H1 (cell line): ENCODE measurements at regions not wholly inside any gene's neighbourhood (a gene's known extent, or its start where the extent isn't known, plus 50 kb on each side); places are given as distances from the start of the nearest gene placed in this dataset.

Source experiments
- CTCF ChIA-PET: fragments of 300-600 bp; sonication (Branson Sonifier 250); formaldehyde crosslinking; loops from one replicate; lab custom pipeline; 2021; ENCODE audit not compliant: partially characterized antibody; lab: Charles Lee
- POLR2A ChIA-PET: fragments of 300-600 bp; sonication (Branson Sonifier 250); formaldehyde crosslinking; loops from one replicate; lab custom pipeline; 2021; ENCODE audit warnings: inconsistent platforms; ENCODE audit not compliant: partially characterized antibody; lab: Charles Lee
- DNase-seq, 2 experiments: peaks; one replicate each; pipeline versions ENCODE4 v3.0.0 to v3.0.0-alpha.2; 2010 to 2022; ENCODE audit warnings: low spot score in 2 of 2, low read depth in 1 of 2, mixed read lengths in 1 of 2
- FAIRE-seq: peaks from 2 replicates; lab custom pipeline; 2011; peaks lifted over from hg19 to GRCh38; lab: Jason Lieb, UNC
- H2AFZ ChIP-seq: 2 replicates; pipeline ENCODE4 v1.8.1; 2012; ENCODE audit warnings: low read length, inconsistent platforms
- H2AK5ac ChIP-seq: 2 replicates; pipeline ENCODE4 v1.6.1; 2013; ENCODE audit warnings: low read depth, low read length
- H2BK120ac ChIP-seq: replicated peaks from 2 replicates; pipeline ENCODE3; 2013; ENCODE audit warnings: low read depth, low read length, inconsistent platforms
- H2BK12ac ChIP-seq: 2 replicates; pipeline ENCODE4 v1.6.1; 2013; ENCODE audit warnings: low read depth, low read length
- H2BK15ac ChIP-seq: 2 replicates; pipeline ENCODE4 v1.6.1; 2013; ENCODE audit warnings: low read length
- H2BK20ac ChIP-seq: 2 replicates; pipeline ENCODE4 v1.6.1; 2013; ENCODE audit warnings: low read length
- H2BK5ac ChIP-seq: 2 replicates; pipeline ENCODE4 v1.6.1; 2013; ENCODE audit warnings: low read depth, low read length
- H3K14ac ChIP-seq: 2 replicates; pipeline ENCODE4 v1.6.1; 2013; ENCODE audit warnings: inconsistent platforms; ENCODE audit not compliant: insufficient read length
- H3K18ac ChIP-seq: 2 replicates; pipeline ENCODE4 v1.6.1; 2013; ENCODE audit warnings: low read length; ENCODE audit errors: extremely low read depth
- H3K23ac ChIP-seq: 2 replicates; pipeline ENCODE4 v1.6.1; 2013; ENCODE audit warnings: inconsistent platforms; ENCODE audit not compliant: insufficient read length
- H3K23me2 ChIP-seq: 2 replicates; pipeline ENCODE4 v1.6.1; 2013; ENCODE audit warnings: low read depth, low read length
- H3K27ac ChIP-seq: 2 replicates; pipeline ENCODE4 v1.6.1; 2011; ENCODE audit warnings: low read depth, low read length, inconsistent platforms
- H3K27me3 ChIP-seq, 4 experiments: replicated peaks in 1 of 4; 1 replicate in 1 of 4; 2 replicates in 3 of 4; pipeline versions ENCODE4 v1.6.1 to v1.8.1; 2011 to 2013; ENCODE audit warnings: low read length in 3 of 4, mild to moderate bottlenecking in 3 of 4, inconsistent platforms in 2 of 4, mixed read lengths in 2 of 4, moderate library complexity in 1 of 4; ENCODE audit not compliant: control insufficient read depth in 3 of 4, insufficient read depth in 3 of 4; ENCODE audit errors: extremely low read depth in 1 of 4
- H3K36me3 ChIP-seq, 4 experiments: 2 replicates each; pipeline versions ENCODE4 v1.6.1 to v1.8.1; 2011 to 2013; ENCODE audit warnings: mild to moderate bottlenecking in 4 of 4, low read length in 3 of 4, moderate library complexity in 2 of 4, control low read depth in 1 of 4, inconsistent platforms in 1 of 4; ENCODE audit not compliant: insufficient read depth in 4 of 4, control insufficient read depth in 2 of 4
- H3K4ac ChIP-seq: replicated peaks from 2 replicates; pipeline ENCODE3; 2013; ENCODE audit warnings: low read length, low read depth, mixed read lengths, inconsistent platforms; ENCODE audit not compliant: insufficient read length
- H3K4me1 ChIP-seq, 4 experiments: replicated peaks in 1 of 4; 1 replicate in 1 of 4; 2 replicates in 3 of 4; pipeline versions ENCODE4 v1.6.1 to v1.8.1; 2011 to 2013; ENCODE audit warnings: low read length in 3 of 4, inconsistent platforms in 2 of 4, mixed read lengths in 1 of 4; ENCODE audit not compliant: insufficient read depth in 4 of 4, control insufficient read depth in 3 of 4
- H3K4me2 ChIP-seq, 2 experiments: 2 replicates each; pipeline versions ENCODE4 v1.6.1 to v1.8.1; 2011 to 2013; ENCODE audit warnings: low read depth in 2 of 2, low read length in 2 of 2, control low read depth in 1 of 2, inconsistent platforms in 1 of 2, mild to moderate bottlenecking in 1 of 2; ENCODE audit not compliant: insufficient read depth in 1 of 2
- H3K4me3 ChIP-seq, 4 experiments: fragments of 200-600, 300-600 bp in 1 of 4; sonication (generic), shearing (Covaris generic), sonication (Bioruptor Twin) in 1 of 4; 2 replicates each; pipeline versions ENCODE4 v1.5.1 to v1.8.1; 2011 to 2016; ENCODE audit warnings: low read length in 4 of 4, low read depth in 3 of 4, control low read depth in 2 of 4, inconsistent platforms in 2 of 4, mild to moderate bottlenecking in 2 of 4, mixed read lengths in 1 of 4, moderate library complexity in 1 of 4; ENCODE audit not compliant: insufficient read depth in 2 of 4; ENCODE audit errors: extremely low read depth in 1 of 4
- H3K56ac ChIP-seq: replicated peaks from 2 replicates; pipeline ENCODE3; 2013; ENCODE audit warnings: low read depth, mild to moderate bottlenecking, mixed read lengths, low read length, inconsistent platforms; ENCODE audit not compliant: insufficient read length
- H3K79me1 ChIP-seq: 2 replicates; pipeline ENCODE4 v1.6.1; 2013; ENCODE audit warnings: low read depth, low read length, control low read depth
- H3K79me2 ChIP-seq, 2 experiments: 2 replicates each; pipeline versions ENCODE4 v1.6.1 to v1.8.1; 2012 to 2013; ENCODE audit warnings: low read length in 2 of 2, mild to moderate bottlenecking in 2 of 2, inconsistent platforms in 1 of 2; ENCODE audit not compliant: insufficient read depth in 2 of 2, control insufficient read depth in 1 of 2
- H3K9ac ChIP-seq, 4 experiments: replicated peaks in 1 of 4; 1 replicate in 1 of 4; 2 replicates in 3 of 4; pipeline versions ENCODE4 v1.6.1 to v1.8.1; 2011 to 2013; ENCODE audit warnings: low read depth in 3 of 4, low read length in 3 of 4, control low read depth in 2 of 4, mild to moderate bottlenecking in 2 of 4, moderate library complexity in 2 of 4, inconsistent platforms in 1 of 4; ENCODE audit errors: extremely low read depth in 1 of 4
- H3K9me3 ChIP-seq, 2 experiments: 2 replicates each; pipeline versions ENCODE4 v1.6.1 to v1.8.1; 2012 to 2013; ENCODE audit warnings: mild to moderate bottlenecking in 2 of 2, moderate library complexity in 2 of 2, control low read depth in 1 of 2, inconsistent platforms in 1 of 2, low read depth in 1 of 2, low read length in 1 of 2, mixed read lengths in 1 of 2; ENCODE audit not compliant: insufficient read depth in 2 of 2
- H4K20me1 ChIP-seq, 2 experiments: replicated peaks in 1 of 2; 2 replicates each; pipeline versions ENCODE3 to v1.8.1; 2011 to 2013; ENCODE audit warnings: inconsistent platforms in 2 of 2, low read length in 2 of 2, mild to moderate bottlenecking in 1 of 2; ENCODE audit not compliant: insufficient read depth in 2 of 2, control insufficient read depth in 1 of 2
- H4K5ac ChIP-seq: 2 replicates; pipeline ENCODE4 v1.6.1; 2013; ENCODE audit warnings: low read length, low read depth, mixed read lengths, inconsistent platforms; ENCODE audit not compliant: insufficient read length
- H4K8ac ChIP-seq: 2 replicates; pipeline ENCODE4 v1.8.0; 2013; ENCODE audit warnings: mild to moderate bottlenecking, moderate library complexity, low read length, inconsistent platforms; ENCODE audit not compliant: insufficient read depth; ENCODE audit errors: extremely low read depth
- H4K91ac ChIP-seq: replicated peaks from 2 replicates; pipeline ENCODE3; 2013; ENCODE audit warnings: low read length, mixed read lengths, inconsistent platforms; ENCODE audit not compliant: insufficient read length
- SAP30 ChIP-seq: fragments of 300-600 bp; sonication (generic); IDR thresholded peaks from 2 replicates; pipeline ENCODE4 v1.7.1; 2012; ENCODE audit warnings: low read length, moderate library complexity, mild to moderate bottlenecking, inconsistent platforms; ENCODE audit not compliant: insufficient read depth, insufficient replicate concordance
- TF ChIP-seq, protein P1 (sequence below): fragments of 300-600 bp; sonication (generic); IDR thresholded peaks from 2 replicates; pipeline ENCODE4 v1.7.1; 2012; ENCODE audit warnings: low read length, moderate library complexity, mild to moderate bottlenecking, inconsistent platforms; ENCODE audit not compliant: insufficient replicate concordance

DNA sequence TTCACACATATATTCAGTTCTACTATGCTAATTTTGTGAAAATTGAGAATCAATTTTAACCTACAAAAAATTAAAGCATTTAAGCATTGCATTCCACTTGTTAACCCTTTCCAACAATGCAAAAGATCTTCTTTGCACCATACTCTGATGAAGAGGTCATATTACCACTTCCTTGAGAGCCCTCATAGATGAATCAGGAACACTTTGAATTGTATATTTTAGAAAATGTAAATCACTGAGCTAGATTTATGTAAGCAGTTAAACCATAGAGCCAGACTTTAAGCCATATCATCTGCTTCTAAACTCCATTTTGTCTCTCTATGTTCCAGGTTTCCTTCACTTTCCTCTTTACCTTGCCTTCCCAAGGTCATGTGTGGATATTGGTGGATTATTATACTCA, 56.5 kb upstream of the CDH18 start:
- Histone ChIP-seq H3K27ac (no peak overlapping the region), H2AFZ (no peak overlapping the region), H3K23me2 (no peaks in the 10 kb centered on the region), H2BK120ac (no peak overlapping the region), H3K27me3 (no peaks in the 10 kb centered on the region), H4K5ac (no peak overlapping the region), H3K79me2 (no peaks in the 10 kb centered on the region), H2BK20ac (no peak overlapping the region), H4K91ac (no peak overlapping the region), H3K9ac (no peak overlapping the region), H3K4me2 (no peak overlapping the region), H3K23ac (no peak overlapping the region), H3K18ac (no peak overlapping the region), H4K20me1 (no peaks in the 10 kb centered on the region), H3K79me1 (no peaks in the 10 kb centered on the region), H3K4me3 (no peak overlapping the region), H3K4ac (no peak overlapping the region), H2AK5ac (no peak overlapping the region), H3K14ac (no peak overlapping the region), H3K36me3 (no peaks in the 10 kb centered on the region), H2BK5ac (no peak overlapping the region), H3K4me1 (no peaks in the 10 kb centered on the region), H2BK15ac (no peak overlapping the region), H2BK12ac (no peak overlapping the region), H3K9me3 (no peaks in the 10 kb centered on the region), H3K56ac (no peak overlapping the region), H4K8ac (no peak overlapping the region)
- CTCF ChIA-PET = no interaction called here
- POLR2A ChIA-PET = no interaction called here
- no peak for FAIRE-seq
- no peak for DNase-seq
- TF ChIP-seq SAP30 = no peak
- TF ChIP-seq, protein P1, sequence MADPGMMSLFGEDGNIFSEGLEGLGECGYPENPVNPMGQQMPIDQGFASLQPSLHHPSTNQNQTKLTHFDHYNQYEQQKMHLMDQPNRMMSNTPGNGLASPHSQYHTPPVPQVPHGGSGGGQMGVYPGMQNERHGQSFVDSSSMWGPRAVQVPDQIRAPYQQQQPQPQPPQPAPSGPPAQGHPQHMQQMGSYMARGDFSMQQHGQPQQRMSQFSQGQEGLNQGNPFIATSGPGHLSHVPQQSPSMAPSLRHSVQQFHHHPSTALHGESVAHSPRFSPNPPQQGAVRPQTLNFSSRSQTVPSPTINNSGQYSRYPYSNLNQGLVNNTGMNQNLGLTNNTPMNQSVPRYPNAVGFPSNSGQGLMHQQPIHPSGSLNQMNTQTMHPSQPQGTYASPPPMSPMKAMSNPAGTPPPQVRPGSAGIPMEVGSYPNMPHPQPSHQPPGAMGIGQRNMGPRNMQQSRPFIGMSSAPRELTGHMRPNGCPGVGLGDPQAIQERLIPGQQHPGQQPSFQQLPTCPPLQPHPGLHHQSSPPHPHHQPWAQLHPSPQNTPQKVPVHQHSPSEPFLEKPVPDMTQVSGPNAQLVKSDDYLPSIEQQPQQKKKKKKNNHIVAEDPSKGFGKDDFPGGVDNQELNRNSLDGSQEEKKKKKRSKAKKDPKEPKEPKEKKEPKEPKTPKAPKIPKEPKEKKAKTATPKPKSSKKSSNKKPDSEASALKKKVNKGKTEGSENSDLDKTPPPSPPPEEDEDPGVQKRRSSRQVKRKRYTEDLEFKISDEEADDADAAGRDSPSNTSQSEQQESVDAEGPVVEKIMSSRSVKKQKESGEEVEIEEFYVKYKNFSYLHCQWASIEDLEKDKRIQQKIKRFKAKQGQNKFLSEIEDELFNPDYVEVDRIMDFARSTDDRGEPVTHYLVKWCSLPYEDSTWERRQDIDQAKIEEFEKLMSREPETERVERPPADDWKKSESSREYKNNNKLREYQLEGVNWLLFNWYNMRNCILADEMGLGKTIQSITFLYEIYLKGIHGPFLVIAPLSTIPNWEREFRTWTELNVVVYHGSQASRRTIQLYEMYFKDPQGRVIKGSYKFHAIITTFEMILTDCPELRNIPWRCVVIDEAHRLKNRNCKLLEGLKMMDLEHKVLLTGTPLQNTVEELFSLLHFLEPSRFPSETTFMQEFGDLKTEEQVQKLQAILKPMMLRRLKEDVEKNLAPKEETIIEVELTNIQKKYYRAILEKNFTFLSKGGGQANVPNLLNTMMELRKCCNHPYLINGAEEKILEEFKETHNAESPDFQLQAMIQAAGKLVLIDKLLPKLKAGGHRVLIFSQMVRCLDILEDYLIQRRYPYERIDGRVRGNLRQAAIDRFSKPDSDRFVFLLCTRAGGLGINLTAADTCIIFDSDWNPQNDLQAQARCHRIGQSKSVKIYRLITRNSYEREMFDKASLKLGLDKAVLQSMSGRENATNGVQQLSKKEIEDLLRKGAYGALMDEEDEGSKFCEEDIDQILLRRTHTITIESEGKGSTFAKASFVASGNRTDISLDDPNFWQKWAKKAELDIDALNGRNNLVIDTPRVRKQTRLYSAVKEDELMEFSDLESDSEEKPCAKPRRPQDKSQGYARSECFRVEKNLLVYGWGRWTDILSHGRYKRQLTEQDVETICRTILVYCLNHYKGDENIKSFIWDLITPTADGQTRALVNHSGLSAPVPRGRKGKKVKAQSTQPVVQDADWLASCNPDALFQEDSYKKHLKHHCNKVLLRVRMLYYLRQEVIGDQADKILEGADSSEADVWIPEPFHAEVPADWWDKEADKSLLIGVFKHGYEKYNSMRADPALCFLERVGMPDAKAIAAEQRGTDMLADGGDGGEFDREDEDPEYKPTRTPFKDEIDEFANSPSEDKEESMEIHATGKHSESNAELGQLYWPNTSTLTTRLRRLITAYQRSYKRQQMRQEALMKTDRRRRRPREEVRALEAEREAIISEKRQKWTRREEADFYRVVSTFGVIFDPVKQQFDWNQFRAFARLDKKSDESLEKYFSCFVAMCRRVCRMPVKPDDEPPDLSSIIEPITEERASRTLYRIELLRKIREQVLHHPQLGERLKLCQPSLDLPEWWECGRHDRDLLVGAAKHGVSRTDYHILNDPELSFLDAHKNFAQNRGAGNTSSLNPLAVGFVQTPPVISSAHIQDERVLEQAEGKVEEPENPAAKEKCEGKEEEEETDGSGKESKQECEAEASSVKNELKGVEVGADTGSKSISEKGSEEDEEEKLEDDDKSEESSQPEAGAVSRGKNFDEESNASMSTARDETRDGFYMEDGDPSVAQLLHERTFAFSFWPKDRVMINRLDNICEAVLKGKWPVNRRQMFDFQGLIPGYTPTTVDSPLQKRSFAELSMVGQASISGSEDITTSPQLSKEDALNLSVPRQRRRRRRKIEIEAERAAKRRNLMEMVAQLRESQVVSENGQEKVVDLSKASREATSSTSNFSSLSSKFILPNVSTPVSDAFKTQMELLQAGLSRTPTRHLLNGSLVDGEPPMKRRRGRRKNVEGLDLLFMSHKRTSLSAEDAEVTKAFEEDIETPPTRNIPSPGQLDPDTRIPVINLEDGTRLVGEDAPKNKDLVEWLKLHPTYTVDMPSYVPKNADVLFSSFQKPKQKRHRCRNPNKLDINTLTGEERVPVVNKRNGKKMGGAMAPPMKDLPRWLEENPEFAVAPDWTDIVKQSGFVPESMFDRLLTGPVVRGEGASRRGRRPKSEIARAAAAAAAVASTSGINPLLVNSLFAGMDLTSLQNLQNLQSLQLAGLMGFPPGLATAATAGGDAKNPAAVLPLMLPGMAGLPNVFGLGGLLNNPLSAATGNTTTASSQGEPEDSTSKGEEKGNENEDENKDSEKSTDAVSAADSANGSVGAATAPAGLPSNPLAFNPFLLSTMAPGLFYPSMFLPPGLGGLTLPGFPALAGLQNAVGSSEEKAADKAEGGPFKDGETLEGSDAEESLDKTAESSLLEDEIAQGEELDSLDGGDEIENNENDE = no peak
